NCI-H1092 (cell line): ENCODE measurements at regions not wholly inside any gene's neighbourhood (a gene's known extent, or its start where the extent isn't known, plus 50 kb on each side); places are given as distances from the start of the nearest gene placed in this dataset.
"Not testable (repeated sequence)": the region's sequence is repeated elsewhere in the genome, so short reads cannot be mapped to it uniquely, and the experiment has no call there.

Experiments
- DNase-seq: peaks from one replicate; lab custom pipeline; 2025; lab: John Stamatoyannopoulos, UW

- DNase-seq = no peak
Observed at GRCh38 chr2:39581866-39582265, 83.9 kb upstream of the TMEM178A start.

GRCh38 chr2:39583213-39583612, 82.5 kb upstream of the TMEM178A start:
- no peak for DNase-seq

GRCh38 chr2:39583781-39584180, 81.9 kb upstream of the TMEM178A start:
- DNase-seq = no peak

GRCh38 chr2:39584283-39584965, 81.3 kb upstream of the TMEM178A start:
- no peak for DNase-seq

GRCh38 chr2:39585531-39585930, 80.2 kb upstream of the TMEM178A start:
- not testable (repeated sequence) for DNase-seq

- no peak for DNase-seq
Observed at GRCh38 chr2:39587168-39587567, 78.5 kb upstream of the TMEM178A start.

GRCh38 chr2:39587641-39588040, 78.1 kb upstream of the TMEM178A start:
- no peak for DNase-seq

- DNase-seq = peak; percentile 12
Observed at GRCh38 chr2:39593439-39594393, 72.0 kb upstream of the TMEM178A start.

- DNase-seq = no peak
Observed at GRCh38 chr2:39595116-39595515, 70.6 kb upstream of the TMEM178A start.

- DNase-seq = no peak
Observed at GRCh38 chr2:39597314-39597713, 68.4 kb upstream of the TMEM178A start.

- no peak for DNase-seq
Observed at GRCh38 chr2:39602616-39603015, 63.1 kb upstream of the TMEM178A start.

GRCh38 chr2:39603436-39603835, 62.3 kb upstream of the TMEM178A start:
- no peak for DNase-seq

- no peak for DNase-seq
Observed at GRCh38 chr2:39604866-39605265, 60.9 kb upstream of the TMEM178A start.

- no peak for DNase-seq
Observed at GRCh38 chr2:39606585-39606984, 59.1 kb upstream of the TMEM178A start.

GRCh38 chr2:39607538-39608262, 58.0 kb upstream of the TMEM178A start:
- DNase-seq = no peak

GRCh38 chr2:39608263-39608575, 57.5 kb upstream of the TMEM178A start:
- DNase-seq = no peak

GRCh38 chr2:39608686-39609441, 56.9 kb upstream of the TMEM178A start:
- DNase-seq = no peak

GRCh38 chr2:39609917-39610316, 55.8 kb upstream of the TMEM178A start:
- DNase-seq = no peak

- DNase-seq = no peak
Observed at GRCh38 chr2:39615675-39616074, 50.0 kb upstream of the TMEM178A start.
